NCI-H446 treated with DMSO at 0.1 percent for 48 hours (cell line): ENCODE measurements at regions not wholly inside any gene's neighbourhood (a gene's known extent, or its start where the extent isn't known, plus 50 kb on each side); places are given as distances from the start of the nearest gene placed in this dataset.
"Not testable (repeated sequence)": the region's sequence is repeated elsewhere in the genome, so short reads cannot be mapped to it uniquely, and the experiment has no call there.

Experiments used
- DNase-seq: peaks from one replicate; lab custom pipeline; 2025; lab: John Stamatoyannopoulos, UW

- no peak for DNase-seq
Observed at GRCh38 chr17:51347851-51348584, 87.7 kb downstream of the UTP18 start.

- DNase-seq: no peak
Observed at GRCh38 chr17:51351080-51351479, 90.7 kb downstream of the UTP18 start.

GRCh38 chr17:51351890-51352289, 91.5 kb downstream of the UTP18 start:
- peak; percentile 71 for DNase-seq

- DNase-seq: no peak
Observed at GRCh38 chr17:51352798-51353197, 92.5 kb downstream of the UTP18 start.

GRCh38 chr17:51353296-51353695, 93.0 kb downstream of the UTP18 start:
- no peak for DNase-seq

GRCh38 chr17:51354936-51355335, 94.6 kb downstream of the UTP18 start:
- DNase-seq: peak; percentile 82

GRCh38 chr17:51355441-51356410, 95.4 kb downstream of the UTP18 start:
- peak; percentile 52 for DNase-seq

- DNase-seq: no peak
Observed at GRCh38 chr17:51359055-51359454, 98.7 kb downstream of the UTP18 start.

- DNase-seq: no peak
Observed at GRCh38 chr17:51362811-51363585, 102.7 kb downstream of the UTP18 start.

- DNase-seq: no peak
Observed at GRCh38 chr17:51365090-51365489, 104.7 kb downstream of the UTP18 start.

GRCh38 chr17:51366866-51367265, 106.5 kb downstream of the UTP18 start:
- no peak for DNase-seq

- not testable (repeated sequence) for DNase-seq
Observed at GRCh38 chr17:51367836-51368235, 107.5 kb downstream of the UTP18 start.

GRCh38 chr17:51371732-51372151, 111.4 kb downstream of the UTP18 start:
- peak; percentile 85 for DNase-seq

GRCh38 chr17:51372345-51373004, 112.1 kb downstream of the UTP18 start:
- peak; percentile 82 for DNase-seq

- DNase-seq: no peak
Observed at GRCh38 chr17:51373489-51374152, 113.3 kb downstream of the UTP18 start.

- no peak for DNase-seq
Observed at GRCh38 chr17:51374209-51374608, 113.9 kb downstream of the UTP18 start.

GRCh38 chr17:51375771-51376170, 115.4 kb downstream of the UTP18 start:
- DNase-seq: no peak

GRCh38 chr17:51376739-51377138, 116.4 kb downstream of the UTP18 start:
- DNase-seq: no peak

GRCh38 chr17:51381262-51381661, 120.9 kb downstream of the UTP18 start:
- DNase-seq: no peak

- no peak for DNase-seq
Observed at GRCh38 chr17:51385208-51385607, 124.9 kb downstream of the UTP18 start.

- no peak for DNase-seq
Observed at GRCh38 chr17:51387582-51387981, 127.2 kb downstream of the UTP18 start.
